Upper lobe of left lung (tissue), 6 donors: ENCODE measurements at regions not wholly inside any gene's neighbourhood (a gene's known extent, or its start where the extent isn't known, plus 50 kb on each side); places are given as distances from the start of the nearest gene placed in this dataset.
A peak's percentile ranks its signal among the peaks of the same experiment; 100 is the strongest.

Experiments used
- ATAC-seq, 2 donors: fragments of 200-7000 bp; cut with Tn5 transposase; one replicate each; pipeline ENCODE4 v1.9.1; 2022; ENCODE audit warnings: mild to moderate bottlenecking in 2 of 2, moderate library complexity in 2 of 2; ENCODE audit not compliant: low FRiP score in 2 of 2
- DNase-seq, 2 donors: peaks; one replicate each; pipeline ENCODE4 v3.0.0-alpha.2; 2019 to 2020
- H3K27ac ChIP-seq, 4 donors: fragments of 200-600 bp; sonication (generic); one replicate each; pipeline ENCODE4 v1.5.1; 2016 to 2019
- H3K27me3 ChIP-seq, 4 donors: fragments of 200-600 bp; sonication (generic); one replicate each; pipeline ENCODE4 v1.5.1; 2017 to 2019
- H3K36me3 ChIP-seq, 4 donors: fragments of 200-600 bp; sonication (generic); one replicate each; pipeline ENCODE4 v1.5.1; 2016 to 2019
- H3K4me1 ChIP-seq, 4 donors: fragments of 200-600 bp; sonication (generic); one replicate each; pipeline ENCODE4 v1.5.1; 2018 to 2019
- H3K4me3 ChIP-seq, 4 donors: fragments of 200-600 bp; sonication (generic); one replicate each; pipeline ENCODE4 v1.5.1; 2017 to 2019; ENCODE audit warnings: mild to moderate bottlenecking in 2 of 4, moderate library complexity in 1 of 4
- H3K9me3 ChIP-seq, 4 donors: fragments of 200-600 bp; sonication (generic); one replicate each; pipeline ENCODE4 v1.5.1; 2018 to 2019
- EP300 ChIP-seq, 4 donors: sonication (generic); formaldehyde crosslinking; IDR thresholded peaks; one replicate each; pipeline ENCODE4 v1.5.1; 2017; ENCODE audit warnings: antibody characterized with exemption in 4 of 4, control low read depth in 2 of 4
- POLR2A ChIP-seq, 4 donors: fragments of 450-650 bp; IDR thresholded peaks; one replicate each; pipeline ENCODE4 v1.5.1; 2016 to 2017; ENCODE audit warnings: antibody characterized with exemption in 4 of 4, mild to moderate bottlenecking in 2 of 4
- POLR2AphosphoS5 ChIP-seq, 2 donors: sonication (generic); formaldehyde crosslinking; IDR thresholded peaks; one replicate each; pipeline ENCODE4 v1.5.1; 2017; ENCODE audit warnings: antibody characterized with exemption in 2 of 2
- WGBS, 2 donors: methylation state at CpG; one replicate each; pipeline ENCODE4 v1.1.5; 2017 to 2018; 5-methylcytosine and 5-hydroxymethylcytosine counted together
- TF ChIP-seq, protein P1 (sequence below), 6 experiments: fragments of 450-650 bp in 4 of 6; fragments of 200-600 bp in 2 of 6; sonication (generic) in 2 of 6; IDR thresholded peaks; one replicate each; pipeline ENCODE4 v1.5.1; 2016 to 2019; ENCODE audit warnings: antibody characterized with exemption in 6 of 6
- donor health status: DM: no; HTN: no; CAD: no; lungs with moderate emphysema.
- donor health status: DM: no; HTN: yes; CAD: no; lungs with severe emphysema.

GRCh38 chr2:45152691-45153090, 143.4 kb upstream of the SIX2 start:
- peak in 1 of 2 donors; percentile 31 for DNase-seq
- TF ChIP-seq POLR2AphosphoS5 (IDR thresholded peaks at IDR 0.05) = no peak
- TF ChIP-seq, protein P1, sequence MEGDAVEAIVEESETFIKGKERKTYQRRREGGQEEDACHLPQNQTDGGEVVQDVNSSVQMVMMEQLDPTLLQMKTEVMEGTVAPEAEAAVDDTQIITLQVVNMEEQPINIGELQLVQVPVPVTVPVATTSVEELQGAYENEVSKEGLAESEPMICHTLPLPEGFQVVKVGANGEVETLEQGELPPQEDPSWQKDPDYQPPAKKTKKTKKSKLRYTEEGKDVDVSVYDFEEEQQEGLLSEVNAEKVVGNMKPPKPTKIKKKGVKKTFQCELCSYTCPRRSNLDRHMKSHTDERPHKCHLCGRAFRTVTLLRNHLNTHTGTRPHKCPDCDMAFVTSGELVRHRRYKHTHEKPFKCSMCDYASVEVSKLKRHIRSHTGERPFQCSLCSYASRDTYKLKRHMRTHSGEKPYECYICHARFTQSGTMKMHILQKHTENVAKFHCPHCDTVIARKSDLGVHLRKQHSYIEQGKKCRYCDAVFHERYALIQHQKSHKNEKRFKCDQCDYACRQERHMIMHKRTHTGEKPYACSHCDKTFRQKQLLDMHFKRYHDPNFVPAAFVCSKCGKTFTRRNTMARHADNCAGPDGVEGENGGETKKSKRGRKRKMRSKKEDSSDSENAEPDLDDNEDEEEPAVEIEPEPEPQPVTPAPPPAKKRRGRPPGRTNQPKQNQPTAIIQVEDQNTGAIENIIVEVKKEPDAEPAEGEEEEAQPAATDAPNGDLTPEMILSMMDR (IDR thresholded peaks at IDR 0.05) = no peak
- TF ChIP-seq POLR2A (IDR thresholded peaks at IDR 0.05) = no peak
- TF ChIP-seq EP300 (IDR thresholded peaks at IDR 0.05) = no peak
- no peak for ATAC-seq
- Histone ChIP-seq H3K27ac (no peak overlapping the region), H3K4me1 (no peaks in the 10 kb centered on the region), H3K4me3 (no peak overlapping the region), H3K36me3 (no peaks in the 10 kb centered on the region), H3K9me3 (peaks cover 0 to 13% (median 7%) of the 10 kb centered on the region in 4 donors), H3K27me3 (no peaks in the 10 kb centered on the region)
- 80 to 83% methylated on average over 9 of the region's 9 CpGs for WGBS, 2 donors

DNA sequence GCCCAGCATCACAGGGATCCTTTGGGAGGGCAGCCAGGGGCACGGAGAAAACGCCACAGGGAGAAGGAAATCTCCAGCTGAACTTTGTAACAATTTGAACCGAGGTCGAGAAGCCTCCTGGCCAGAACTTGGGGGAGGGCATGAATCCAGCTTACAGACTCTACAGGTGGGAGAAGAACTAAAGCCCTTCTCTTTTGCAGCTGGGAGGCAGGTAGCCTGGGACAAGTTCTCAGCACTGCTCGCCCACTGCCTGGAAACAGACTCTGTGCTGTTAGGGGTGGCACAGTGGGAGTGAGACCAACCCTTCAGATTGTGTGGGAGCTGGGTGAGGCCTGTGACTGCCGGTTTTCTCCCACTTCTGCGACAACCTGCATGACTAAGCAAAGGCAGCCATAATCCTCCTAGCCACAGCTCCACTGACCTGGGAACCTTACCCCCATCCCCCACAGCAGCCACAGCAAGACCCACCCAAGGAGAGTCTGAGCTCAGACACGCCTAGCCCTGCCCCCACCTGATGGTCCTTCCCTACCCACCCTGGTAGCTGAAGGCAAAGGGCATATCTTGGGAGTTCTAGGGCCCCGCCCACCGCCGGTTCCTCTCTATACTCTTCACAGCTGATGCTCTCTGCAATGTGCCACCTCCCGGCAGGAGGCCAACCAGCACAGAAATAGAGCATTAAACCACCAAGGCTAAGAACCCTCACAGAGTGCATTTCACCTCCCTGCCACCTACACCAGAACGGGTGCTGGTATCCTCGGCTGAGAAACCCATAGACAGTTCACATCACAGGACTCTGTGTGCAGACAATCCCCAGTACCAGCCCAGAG, 136.0 kb upstream of the SIX2 start:
- 76 to 78% methylated on average over 6 to 14 of the region's 14 CpGs for WGBS, 2 donors
- Histone ChIP-seq H3K9me3 (no peaks in the 10 kb centered on the region), H3K27ac (no peak overlapping the region), H3K4me3 (no peak overlapping the region), H3K36me3 (no peaks in the 10 kb centered on the region), H3K27me3 (no peaks in the 10 kb centered on the region), H3K4me1 (no peaks in the 10 kb centered on the region)
- DNase-seq (no peak), ATAC-seq (no peak)
- no peak for TF ChIP-seq POLR2A (IDR thresholded peaks at IDR 0.05)
- TF ChIP-seq EP300 (IDR thresholded peaks at IDR 0.05) = no peak
- no peak for TF ChIP-seq POLR2AphosphoS5 (IDR thresholded peaks at IDR 0.05)
- TF ChIP-seq, protein P1 (IDR thresholded peaks at IDR 0.05) = no peak

- H3K27ac ChIP-seq = no peak overlapping the region
- 91 to 92% methylated on average over 5 of the region's 5 CpGs for WGBS, 2 donors
- no peak for TF ChIP-seq POLR2A (IDR thresholded peaks at IDR 0.05)
- TF ChIP-seq EP300 (IDR thresholded peaks at IDR 0.05) = no peak
- no peak for TF ChIP-seq POLR2AphosphoS5 (IDR thresholded peaks at IDR 0.05)
- TF ChIP-seq, protein P1 (IDR thresholded peaks at IDR 0.05) = no peak
- DNase-seq (no peak), ATAC-seq (no peak)
- no peaks in the 10 kb centered on the region for H3K36me3 ChIP-seq
- no peak overlapping the region for H3K4me3 ChIP-seq
- H3K27me3 ChIP-seq = no peaks in the 10 kb centered on the region
- H3K4me1 ChIP-seq = no peaks in the 10 kb centered on the region
- no peaks in the 10 kb centered on the region for H3K9me3 ChIP-seq
These were observed 132.9 kb upstream of the SIX2 start for GRCh38 chr2:45141883-45142866.

GRCh38 chr2:45140675-45141074, 131.4 kb upstream of the SIX2 start:
- ATAC-seq (no peak), DNase-seq (no peak)
- Histone ChIP-seq H3K9me3 (no peaks in the 10 kb centered on the region), H3K27me3 (no peaks in the 10 kb centered on the region), H3K4me1 (no peaks in the 10 kb centered on the region), H3K27ac (no peak overlapping the region), H3K4me3 (no peak overlapping the region), H3K36me3 (no peaks in the 10 kb centered on the region)
- TF ChIP-seq EP300 (IDR thresholded peaks at IDR 0.05) (no peak), POLR2AphosphoS5 (IDR thresholded peaks at IDR 0.05) (no peak), POLR2A (IDR thresholded peaks at IDR 0.05) (no peak)
- WGBS, 2 donors = 86 to 90% methylated on average over 3 of the region's 3 CpGs

DNA sequence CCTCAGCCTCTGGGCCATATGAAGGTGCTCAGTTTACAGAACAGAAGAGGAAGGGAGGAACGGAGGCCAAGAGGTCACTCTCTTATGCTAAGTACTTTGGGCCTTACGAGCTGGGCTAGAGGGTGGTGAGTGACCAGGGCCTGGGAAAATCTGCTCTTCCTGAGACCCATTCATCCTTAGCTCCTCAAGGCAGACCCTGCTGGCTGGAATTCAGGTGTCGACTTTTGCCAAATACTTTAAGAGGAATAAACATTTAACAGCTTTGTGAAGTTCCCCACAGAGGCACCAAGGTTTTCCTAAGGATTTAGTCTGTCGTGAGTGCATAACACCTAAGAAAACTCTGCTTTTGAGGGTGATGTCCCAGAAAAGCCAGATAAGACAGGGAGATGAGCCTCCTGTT, 129.7 kb upstream of the SIX2 start:
- H3K4me3 ChIP-seq = no peak overlapping the region
- no peaks in the 10 kb centered on the region for H3K4me1 ChIP-seq
- no peaks in the 10 kb centered on the region for H3K27me3 ChIP-seq
- no peaks in the 10 kb centered on the region for H3K9me3 ChIP-seq
- H3K36me3 ChIP-seq = no peaks in the 10 kb centered on the region
- no peak for DNase-seq
- no peak for ATAC-seq
- TF ChIP-seq, protein P1 (IDR thresholded peaks at IDR 0.05) = no peak
- WGBS, 2 donors = 74 to 82% methylated on average over 4 of the region's 4 CpGs
- no peak overlapping the region for H3K27ac ChIP-seq
